Aorta (tissue), 5 donors: ENCODE measurements at regions not wholly inside any gene's neighbourhood (a gene's known extent, or its start where the extent isn't known, plus 50 kb on each side); places are given as distances from the start of the nearest gene placed in this dataset.

ENCODE experiments used
- ATAC-seq: fragments of 200-7000 bp; cut with Tn5 transposase; one replicate; pipeline ENCODE4 v1.9.1; 2022; ENCODE audit warnings: moderate library complexity; ENCODE audit not compliant: low FRiP score
- DNase-seq, 2 donors: peaks; one replicate each; pipeline ENCODE4 v3.0.0-alpha.2; 2020
- H3K27ac ChIP-seq, 2 donors: one replicate each; pipeline ENCODE4 v1.5.1; 2013; ENCODE audit warnings: low read length in 2 of 2, mild to moderate bottlenecking in 2 of 2, moderate library complexity in 2 of 2, control low read depth in 1 of 2, inconsistent platforms in 1 of 2, low read depth in 1 of 2
- H3K27me3 ChIP-seq, 2 donors: one replicate each; pipeline ENCODE4 v1.6.1; 2013; ENCODE audit warnings: control low read depth in 1 of 2, low read length in 1 of 2, mild to moderate bottlenecking in 1 of 2, moderate library complexity in 1 of 2; ENCODE audit not compliant: insufficient read depth in 2 of 2, control insufficient read depth in 1 of 2
- H3K36me3 ChIP-seq, 2 donors: one replicate each; pipeline ENCODE4 v1.6.1; 2013; ENCODE audit warnings: control low read depth in 1 of 2, low read length in 1 of 2, mild to moderate bottlenecking in 1 of 2; ENCODE audit not compliant: insufficient read depth in 2 of 2, control insufficient read depth in 1 of 2
- H3K4me1 ChIP-seq, 2 donors: one replicate each; pipeline ENCODE4 v1.6.1; 2013; ENCODE audit warnings: low read length in 2 of 2, control low read depth in 1 of 2, mild to moderate bottlenecking in 1 of 2, moderate library complexity in 1 of 2; ENCODE audit not compliant: insufficient read depth in 2 of 2, control insufficient read depth in 1 of 2
- H3K4me3 ChIP-seq, 2 donors: one replicate each; pipeline ENCODE4 v1.5.1; 2013; ENCODE audit warnings: low read length in 2 of 2, control low read depth in 1 of 2, mild to moderate bottlenecking in 1 of 2
- H3K9me3 ChIP-seq: one replicate; pipeline ENCODE4 v1.6.1; 2013; ENCODE audit warnings: mild to moderate bottlenecking, low read length; ENCODE audit not compliant: control insufficient read depth
- WGBS, 2 donors: extraction: QIAGEN DNeasy Blood & Tissue Kit; methylation state at CpG; one replicate each; pipeline ENCODE4 v1.1.7; 2013; 5-methylcytosine and 5-hydroxymethylcytosine counted together
- intact Hi-C, 2 donors: fragments of 100-400 bp; cut with DNase I; formaldehyde crosslinking; loops; one replicate each; pipeline versions ENCODE4 v1.14.2 to v1.15.0; 2022
- donor health status: healthy with polysubstance abuse.
- donor health status: Bipolar disorder and iron deficiency.
- donor health status: DM: no; HTN: no; CAD: no.
- donor health status: DM: no; HTN: no; CAD: no.
- donor health status: DM: yes; HTN: yes; CAD: no.

DNA sequence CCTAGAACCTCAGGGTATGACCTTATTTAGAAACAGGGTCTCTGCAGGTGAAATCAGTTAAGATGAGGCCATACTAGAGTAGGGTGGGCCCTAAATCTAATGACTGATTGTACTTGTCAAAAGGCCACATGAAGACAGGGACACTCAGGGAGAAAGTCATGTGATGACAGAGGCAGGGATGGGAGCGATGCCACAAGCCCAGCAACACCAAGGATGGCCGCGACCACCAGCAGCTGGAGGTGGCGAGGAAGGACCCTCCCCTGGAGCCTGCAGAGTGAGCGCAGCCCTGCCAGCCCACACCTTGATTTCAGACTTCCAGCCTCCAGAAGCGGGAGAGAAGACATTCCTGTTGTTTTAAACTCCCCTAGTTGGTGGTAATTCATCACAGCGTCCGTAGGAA, 199.9 kb downstream of the PHETA1 start:
- no peak overlapping the region for H3K4me3 ChIP-seq
- WGBS, 2 donors, result 71 to 81% methylated on average over 8 of the region's 8 CpGs
- ATAC-seq (no peak), DNase-seq (no peak)
- no peaks in the 10 kb centered on the region for H3K36me3 ChIP-seq
- intact Hi-C loops, result no loop called here
- no peak overlapping the region for H3K27ac ChIP-seq
- H3K9me3 ChIP-seq, result no peaks in the 10 kb centered on the region
- no peaks in the 10 kb centered on the region for H3K4me1 ChIP-seq
- no peaks in the 10 kb centered on the region for H3K27me3 ChIP-seq

DNA sequence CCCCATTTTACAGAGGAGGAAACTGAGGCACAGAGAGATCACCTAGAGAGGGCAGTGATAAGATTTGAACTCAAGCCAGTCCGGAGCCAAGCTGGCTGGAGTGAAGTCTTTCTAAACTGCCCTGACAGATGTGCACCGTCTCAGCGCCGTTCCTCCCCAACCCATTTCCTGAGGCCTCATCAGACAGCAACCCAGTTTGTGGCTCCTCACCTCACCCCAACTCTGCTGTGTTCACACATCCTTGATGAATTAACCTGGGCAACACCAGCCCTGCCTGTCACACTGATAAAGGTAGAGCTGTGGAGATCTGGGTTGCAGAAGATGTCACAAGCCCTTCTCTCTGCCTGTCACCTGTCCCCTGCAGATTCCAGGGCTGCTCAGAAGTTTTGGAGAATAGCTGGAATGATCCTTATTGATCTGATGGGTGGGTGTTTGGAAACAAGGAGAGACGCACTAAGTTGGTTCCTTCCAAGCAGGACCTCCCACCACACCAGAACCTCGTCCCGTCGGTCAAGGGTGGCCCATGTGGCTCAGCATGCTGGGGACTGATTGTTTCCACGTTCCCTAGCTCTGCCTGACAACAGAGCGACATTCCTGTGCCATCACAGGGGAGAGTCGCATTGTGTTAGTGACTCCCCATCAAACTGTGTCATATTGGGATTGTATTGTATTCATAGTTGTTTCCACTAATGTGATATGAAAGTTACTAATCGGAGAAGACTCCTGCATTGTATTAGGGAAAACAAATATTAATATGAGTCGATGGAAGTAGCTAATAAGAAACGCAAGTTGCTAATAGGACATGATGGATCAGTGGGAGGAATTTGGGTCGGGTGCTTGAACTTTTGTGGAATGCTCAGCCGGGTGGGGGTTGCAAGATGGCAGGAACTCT, 200.6 kb downstream of the PHETA1 start:
- H3K4me1 ChIP-seq, result no peaks in the 10 kb centered on the region
- no peak for ATAC-seq
- H3K4me3 ChIP-seq, result no peak overlapping the region
- no peaks in the 10 kb centered on the region for H3K27me3 ChIP-seq
- H3K9me3 ChIP-seq, result no peaks in the 10 kb centered on the region
- intact Hi-C loops, result no loop called here
- no peak overlapping the region for H3K27ac ChIP-seq
- H3K36me3 ChIP-seq, result no peaks in the 10 kb centered on the region
- no peak for DNase-seq
- 62 to 66% methylated on average over 16 of the region's 16 CpGs for WGBS, 2 donors

DNA sequence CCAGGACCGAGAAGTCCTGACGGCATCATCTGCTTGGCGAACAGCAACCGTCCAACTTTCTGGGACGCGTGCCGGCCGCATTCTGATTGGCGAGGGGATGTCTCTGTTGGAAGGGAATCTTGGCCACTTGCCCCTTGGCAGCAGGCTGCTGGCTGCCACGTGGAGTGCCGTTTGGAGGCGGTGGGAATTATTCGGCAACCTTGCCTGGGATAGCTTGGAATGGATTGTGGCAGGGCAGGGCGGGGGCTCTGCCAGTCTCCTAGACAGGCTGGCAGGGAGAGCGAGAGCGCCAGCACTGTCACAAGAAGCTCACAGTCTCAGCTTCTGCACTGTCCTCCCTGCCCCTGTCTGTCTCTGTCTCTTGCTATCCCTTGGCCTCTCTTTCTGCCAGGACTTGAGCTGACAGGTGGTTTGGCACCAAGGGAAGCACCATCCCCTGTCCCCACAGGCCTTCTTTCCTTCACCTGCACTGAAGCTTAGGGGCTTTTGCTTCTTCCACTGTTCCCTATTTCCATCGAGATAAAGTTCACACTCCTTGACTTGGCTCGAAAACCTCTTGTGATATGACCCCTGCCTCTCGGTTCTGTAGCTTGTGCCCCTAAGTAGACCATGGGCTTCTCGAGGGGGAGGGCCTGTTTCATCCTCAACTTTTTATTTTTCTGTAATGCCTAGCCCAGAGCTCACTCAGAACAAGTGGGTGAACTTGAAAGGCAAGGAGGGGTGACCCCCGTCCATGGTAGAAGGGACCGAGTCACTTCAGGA, 201.9 kb downstream of the PHETA1 start:
- Histone ChIP-seq H3K27ac (no peak overlapping the region), H3K4me3 (no peak overlapping the region), H3K27me3 (no peaks in the 10 kb centered on the region), H3K4me1 (no peaks in the 10 kb centered on the region), H3K9me3 (no peaks in the 10 kb centered on the region), H3K36me3 (no peaks in the 10 kb centered on the region)
- 38 to 42% methylated on average over 22 of the region's 22 CpGs for WGBS, 2 donors
- ATAC-seq, result no peak
- no peak for DNase-seq
- intact Hi-C loops, result no loop called here

DNA sequence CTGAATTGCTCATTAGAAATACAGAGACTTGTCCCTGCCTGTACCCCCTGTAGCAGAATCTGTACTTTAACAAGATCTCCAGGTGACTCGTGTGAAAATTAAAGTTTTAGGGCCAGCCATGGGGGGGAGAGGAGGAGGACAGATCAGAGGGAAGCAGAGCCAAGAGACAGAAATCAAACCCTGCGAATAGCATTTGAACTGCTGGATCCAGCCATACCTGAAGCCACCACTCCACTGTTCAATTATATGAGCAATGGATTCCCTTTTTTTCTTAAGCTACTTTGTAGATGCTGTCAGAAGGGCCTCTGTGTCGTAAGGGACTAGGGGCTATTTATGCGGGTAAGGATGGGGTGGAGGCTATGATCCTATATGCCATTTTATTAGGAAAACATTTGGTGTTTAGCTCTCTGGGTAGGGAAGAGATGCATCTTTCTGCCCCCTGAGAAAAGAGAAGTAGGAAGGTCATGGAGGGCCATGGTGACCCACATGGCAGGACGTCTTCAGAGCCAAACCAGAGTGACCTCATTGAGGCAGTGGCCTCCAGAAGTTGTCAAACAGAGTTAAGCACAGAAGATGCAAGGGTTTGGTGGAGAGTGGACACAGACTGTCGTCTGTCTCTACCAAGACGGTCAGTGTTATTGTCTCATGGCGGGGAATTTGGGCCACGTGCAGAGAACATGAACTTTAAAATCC, 203.9 kb downstream of the PHETA1 start:
- DNase-seq (no peak), ATAC-seq (no peak)
- H3K27me3 ChIP-seq, result no peaks in the 10 kb centered on the region
- H3K4me1 ChIP-seq, result no peaks in the 10 kb centered on the region
- no peaks in the 10 kb centered on the region for H3K36me3 ChIP-seq
- no peak overlapping the region for H3K27ac ChIP-seq
- no peak overlapping the region for H3K4me3 ChIP-seq
- intact Hi-C loops, result no loop called here
- H3K9me3 ChIP-seq, result no peaks in the 10 kb centered on the region
- WGBS, 2 donors, result 82 to 86% methylated on average over 9 of the region's 9 CpGs

DNA sequence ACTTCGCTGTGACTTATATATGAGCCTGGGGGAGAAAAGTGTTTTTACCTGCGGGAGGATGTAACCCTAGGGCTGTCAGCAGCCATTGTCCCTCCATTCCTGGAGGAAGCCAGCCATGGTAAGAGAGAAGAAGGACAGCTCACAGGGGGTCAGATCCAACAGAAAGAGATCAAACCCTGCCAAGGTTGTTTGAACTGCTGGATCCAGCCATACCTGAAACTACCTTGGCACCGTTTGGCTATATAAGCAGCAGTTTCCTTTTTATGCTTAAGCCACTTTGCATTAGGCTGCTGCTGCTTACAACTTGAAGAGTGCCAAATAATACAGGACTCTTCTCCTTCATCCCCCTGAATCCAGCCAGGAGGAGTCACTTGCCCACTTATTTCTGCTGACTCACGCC, 205.5 kb downstream of the PHETA1 start:
- Histone ChIP-seq H3K27me3 (no peaks in the 10 kb centered on the region), H3K4me1 (no peaks in the 10 kb centered on the region), H3K27ac (no peak overlapping the region), H3K36me3 (no peaks in the 10 kb centered on the region), H3K4me3 (no peak overlapping the region), H3K9me3 (no peaks in the 10 kb centered on the region)
- intact Hi-C loops, result no loop called here
- WGBS, 2 donors, result 89 to 93% methylated on average over 4 of the region's 4 CpGs
- no peak for DNase-seq
- ATAC-seq, result no peak

DNA sequence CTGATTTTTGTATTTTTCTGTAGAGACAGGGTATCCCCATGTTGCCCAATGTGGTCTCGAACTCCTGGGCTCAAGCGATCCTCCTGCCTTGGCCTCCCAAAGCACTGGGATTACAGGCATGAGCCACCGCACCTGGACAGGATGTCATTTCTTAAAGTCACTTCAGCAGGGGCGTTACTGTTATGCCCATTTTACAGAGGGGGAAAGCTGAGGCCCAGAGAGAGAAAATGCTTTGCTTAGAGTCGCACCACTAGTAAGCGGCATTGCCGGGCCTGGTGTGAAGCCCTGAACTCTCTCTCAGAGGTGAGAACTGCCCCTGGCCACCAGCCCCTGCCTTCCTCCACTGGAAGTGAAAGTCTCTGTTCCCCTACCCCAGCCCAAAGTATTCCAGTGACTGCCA, 207.0 kb downstream of the PHETA1 start:
- no peak overlapping the region for H3K4me3 ChIP-seq
- ATAC-seq, result no peak
- no peaks in the 10 kb centered on the region for H3K27me3 ChIP-seq
- WGBS, 2 donors, result 92 to 94% methylated on average over 7 of the region's 7 CpGs
- H3K9me3 ChIP-seq, result no peaks in the 10 kb centered on the region
- no peaks in the 10 kb centered on the region for H3K4me1 ChIP-seq
- no peaks in the 10 kb centered on the region for H3K36me3 ChIP-seq
- intact Hi-C loops, result no loop called here
- H3K27ac ChIP-seq, result no peak overlapping the region
- DNase-seq, result no peak

DNA sequence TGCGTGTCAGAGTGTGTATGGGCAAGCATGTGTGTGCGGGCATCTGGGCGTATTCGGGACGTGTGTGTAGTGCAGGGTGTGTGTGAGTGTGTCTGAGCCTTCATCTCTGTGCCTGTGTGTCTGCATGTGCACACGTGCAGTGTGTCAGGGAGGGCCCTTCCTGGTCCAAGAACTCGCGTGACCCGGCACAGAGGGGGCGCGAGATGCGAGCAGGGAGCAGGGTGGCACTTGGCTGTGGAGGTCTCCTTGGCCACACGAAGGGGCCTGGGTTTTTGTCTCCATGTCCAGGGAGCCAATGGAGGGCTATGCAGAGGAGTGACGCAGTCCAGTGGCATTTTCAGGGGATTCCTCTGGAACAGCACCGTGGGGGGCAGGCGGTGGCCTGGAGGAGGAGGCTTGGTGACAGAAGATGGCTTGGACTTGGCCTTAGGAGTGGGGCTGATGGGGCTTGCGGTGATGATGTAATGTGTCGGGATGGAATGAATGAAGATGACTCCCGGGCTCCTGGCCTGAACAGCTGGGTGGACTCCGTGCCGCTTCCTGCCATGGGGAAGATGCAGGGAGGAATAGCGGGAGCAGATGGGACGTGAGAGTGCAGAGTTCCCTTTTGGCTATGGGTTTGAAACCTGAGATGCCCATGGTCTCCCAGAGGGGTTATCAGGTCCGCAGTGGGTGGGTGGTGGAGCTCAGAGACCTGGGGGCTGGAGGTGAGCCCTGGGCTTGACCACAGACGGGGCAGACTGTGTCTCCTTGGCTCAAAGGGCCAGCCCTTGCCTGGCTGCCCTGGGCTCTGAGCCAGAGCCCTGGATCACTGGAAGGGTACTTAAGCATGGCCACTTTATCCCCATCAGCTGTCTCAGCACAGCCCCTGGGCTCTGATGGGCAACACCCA, 208.3 kb downstream of the PHETA1 start:
- H3K9me3 ChIP-seq, result no peaks in the 10 kb centered on the region
- H3K4me1 ChIP-seq, result no peaks in the 10 kb centered on the region
- intact Hi-C loops, result no loop called here
- H3K27me3 ChIP-seq, result no peaks in the 10 kb centered on the region
- H3K4me3 ChIP-seq, result no peak overlapping the region
- H3K27ac ChIP-seq, result no peak overlapping the region
- ATAC-seq, result no peak
- no peaks in the 10 kb centered on the region for H3K36me3 ChIP-seq
- no peak for DNase-seq
- WGBS, 2 donors, result 68 to 72% methylated on average over 25 of the region's 25 CpGs

DNA sequence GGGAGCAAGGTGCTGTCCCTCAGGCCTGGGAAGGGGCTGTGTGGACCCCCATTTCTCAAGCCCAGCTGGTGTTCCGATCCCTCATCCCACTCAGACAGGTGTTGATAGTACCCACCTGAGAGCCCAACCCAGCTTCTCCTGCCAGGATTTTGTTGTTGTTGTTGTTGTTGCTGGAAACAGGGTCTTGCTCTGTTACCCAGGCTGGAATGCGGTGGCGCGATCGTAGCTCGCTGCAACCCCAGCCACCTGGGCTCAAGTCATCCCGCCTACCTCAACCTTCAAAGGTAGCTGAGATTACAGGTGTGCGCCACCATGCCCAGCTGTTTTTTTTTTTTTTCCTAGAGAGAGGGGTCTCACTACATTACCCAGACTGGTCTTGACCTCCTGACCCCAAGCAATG, 209.9 kb downstream of the PHETA1 start:
- Histone ChIP-seq H3K9me3 (no peaks in the 10 kb centered on the region), H3K4me1 (no peaks in the 10 kb centered on the region), H3K27ac (no peak overlapping the region), H3K4me3 (no peak overlapping the region), H3K27me3 (peaks cover 0 to under 1% of the 10 kb centered on the region in 2 donors), H3K36me3 (no peaks in the 10 kb centered on the region)
- 87 to 89% methylated on average over 8 of the region's 8 CpGs for WGBS, 2 donors
- intact Hi-C loops, result no loop called here
- DNase-seq, result no peak
- no peak for ATAC-seq
